Activated CD4-positive, alpha-beta T cell treated with anti-CD3 and anti-CD28 coated beads, Interleukin-2, Interleukin-6, amounts not matched to agents 100 ng/mL and 50 ng/mL, durations not matched to agents 16 hours and 8 hours (primary cell): ENCODE measurements at regions not wholly inside any gene's neighbourhood (a gene's known extent, or its start where the extent isn't known, plus 50 kb on each side); places are given as distances from the start of the nearest gene placed in this dataset.

ENCODE experiments used
- DNase-seq: peaks from one replicate; pipeline ENCODE4 v3.0.0-alpha.2; 2020

- no peak for DNase-seq
These were observed 145.4 kb downstream of the IRX5 start for GRCh38 chr16:55076053-55076452.

GRCh38 chr16:55077266-55077665 is 146.6 kb downstream of the IRX5 start:
- DNase-seq: no peak

GRCh38 chr16:55078153-55078552 is 147.5 kb downstream of the IRX5 start:
- no peak for DNase-seq

GRCh38 chr16:55078699-55079410 is 148.2 kb downstream of the IRX5 start:
- no peak for DNase-seq

- DNase-seq: no peak
These were observed 151.2 kb downstream of the IRX5 start for GRCh38 chr16:55081622-55082590.

GRCh38 chr16:55082591-55082976 is 151.9 kb downstream of the IRX5 start:
- no peak for DNase-seq

- no peak for DNase-seq
These were observed 152.4 kb downstream of the IRX5 start for GRCh38 chr16:55083052-55083451.

GRCh38 chr16:55088098-55088497 is 157.4 kb downstream of the IRX5 start:
- DNase-seq: no peak

- DNase-seq: no peak
These were observed 158.9 kb downstream of the IRX5 start for GRCh38 chr16:55089600-55089999.

GRCh38 chr16:55091213-55091870 is 160.7 kb downstream of the IRX5 start:
- no peak for DNase-seq

GRCh38 chr16:55091871-55092230 is 161.2 kb downstream of the IRX5 start:
- no peak for DNase-seq

- no peak for DNase-seq
These were observed 169.4 kb downstream of the IRX5 start for GRCh38 chr16:55100100-55100499.

- no peak for DNase-seq
These were observed 170.4 kb downstream of the IRX5 start for GRCh38 chr16:55101026-55101425.

- no peak for DNase-seq
These were observed 171.4 kb downstream of the IRX5 start for GRCh38 chr16:55102077-55102476.

GRCh38 chr16:55102531-55102930 is 171.9 kb downstream of the IRX5 start:
- no peak for DNase-seq

- DNase-seq: no peak
These were observed 177.2 kb downstream of the IRX5 start for GRCh38 chr16:55107851-55108250.

GRCh38 chr16:55113210-55113609 is 182.5 kb downstream of the IRX5 start:
- no peak for DNase-seq

- DNase-seq: no peak
These were observed 184.8 kb downstream of the IRX5 start for GRCh38 chr16:55115506-55115905.

- no peak for DNase-seq
These were observed 185.7 kb downstream of the IRX5 start for GRCh38 chr16:55116165-55116920.

- no peak for DNase-seq
These were observed 188.1 kb downstream of the IRX5 start for GRCh38 chr16:55118701-55119260.

GRCh38 chr16:55120408-55120807 is 189.7 kb downstream of the IRX5 start:
- no peak for DNase-seq

- DNase-seq: no peak
These were observed 190.2 kb downstream of the IRX5 start for GRCh38 chr16:55120826-55121225.

- no peak for DNase-seq
These were observed 193.0 kb downstream of the IRX5 start for GRCh38 chr16:55123652-55124051.
